HCT116 (cell line): ENCODE measurements at regions not wholly inside any gene's neighbourhood (a gene's known extent, or its start where the extent isn't known, plus 50 kb on each side); places are given as distances from the start of the nearest gene placed in this dataset.

Experiments
- ATAC-seq: fragments of 200-7000 bp; cut with Tn5 transposase; 2 replicates; pipeline ENCODE4 v1.9.1; 2020; ENCODE audit warnings: mild to moderate bottlenecking, moderate library complexity
- BruUV-seq: library from RNA; stranded (reverse); fragments of 400-500 nt; replicated peaks from 2 replicates; lab custom pipeline; 2021; lab: Mats Ljungman, UMichigan
- CTCF ChIA-PET: fragments of 300-600 bp; sonication (Branson Sonifier 250); formaldehyde crosslinking; loops from one replicate; lab custom pipeline; 2021; ENCODE audit warnings: antibody characterized with exemption; lab: Charles Lee
- POLR2A ChIA-PET: fragments of 300-600, 350-600 bp; sonication (Branson Sonifier 250); formaldehyde crosslinking; loops from one replicate; lab custom pipeline; 2021; ENCODE audit warnings: antibody characterized with exemption; lab: Charles Lee
- RAD21 ChIA-PET, 2 experiments: fragments of 300-600 bp; sonication (Branson Sonifier 250); formaldehyde crosslinking; loops; one replicate each; lab custom pipeline; 2023; ENCODE audit warnings: low total read pairs in 2 of 2; ENCODE audit not compliant: uncharacterized antibody in 2 of 2, unreplicated experiment in 2 of 2, low non-redundant PET in 1 of 2; lab: Charles Lee
- DNase-seq: peaks from one replicate; pipeline ENCODE4 v3.0.0-alpha.2; 2010; ENCODE audit warnings: low read depth, low spot score
- H2AFZ ChIP-seq: fragments of 200-600 bp; shearing (Covaris generic), sonication (generic); 2 replicates; pipeline ENCODE4 v1.6.1; 2017; ENCODE audit warnings: low read depth, mixed run types, mixed read lengths, antibody characterized with exemption, low read length; ENCODE audit not compliant: poor library complexity, severe bottlenecking
- H3K27ac ChIP-seq: 2 replicates; pipeline ENCODE4 v1.5.1; 2012; ENCODE audit warnings: low read depth, low read length
- H3K27me3 ChIP-seq: fragments of 200-600 bp; sonication (generic); 2 replicates; pipeline ENCODE4 v1.6.1; 2016; ENCODE audit warnings: mixed run types, low read length, mixed read lengths; ENCODE audit not compliant: insufficient read depth
- H3K36me3 ChIP-seq, 2 experiments: fragments of 200-500 bp in 1 of 2; fragments of 200-600 bp in 1 of 2; sonication (Bioruptor generic) in 1 of 2; sonication (generic) in 1 of 2; 2 replicates each; pipeline versions ENCODE4 v1.5.1 to v1.6.1; 2014 to 2016; ENCODE audit warnings: low read length in 2 of 2, inconsistent platforms in 1 of 2, mixed read lengths in 1 of 2, mixed run types in 1 of 2; ENCODE audit not compliant: insufficient read depth in 2 of 2, control insufficient read depth in 1 of 2
- H3K4me1 ChIP-seq, 2 experiments: fragments of 200-600 bp in 1 of 2; sonication (generic) in 1 of 2; 2 replicates each; pipeline versions ENCODE4 v1.5.1 to v1.6.1; 2012 to 2017; ENCODE audit warnings: low read length in 2 of 2, inconsistent platforms in 1 of 2, mild to moderate bottlenecking in 1 of 2, mixed read lengths in 1 of 2, mixed run types in 1 of 2, moderate library complexity in 1 of 2; ENCODE audit not compliant: insufficient read depth in 2 of 2, control insufficient read depth in 1 of 2
- H3K4me2 ChIP-seq: fragments of 200-600 bp; sonication (generic); 2 replicates; pipeline ENCODE4 v1.6.1; 2017; ENCODE audit warnings: mixed run types, low read length, mixed read lengths
- H3K4me3 ChIP-seq, 2 experiments: fragments of 200-600 bp in 1 of 2; sonication (generic) in 1 of 2; replicated peaks in 1 of 2; 2 replicates each; pipeline ENCODE4 v1.5.1; 2011 to 2016; ENCODE audit warnings: low read length in 2 of 2, control low read depth in 1 of 2, low read depth in 1 of 2, mild to moderate bottlenecking in 1 of 2, mixed read lengths in 1 of 2, mixed run types in 1 of 2
- H3K79me2 ChIP-seq: fragments of 200-600 bp; sonication (generic); 2 replicates; pipeline ENCODE4 v1.6.1; 2017; ENCODE audit warnings: mild to moderate bottlenecking, mixed run types, low read length, moderate library complexity, mixed read lengths; ENCODE audit not compliant: insufficient read depth
- H3K9ac ChIP-seq: fragments of 200-600 bp; sonication (generic); 2 replicates; pipeline ENCODE4 v1.6.1; 2016; ENCODE audit warnings: low read length, mixed read lengths
- H3K9me2 ChIP-seq: fragments of 200-600 bp; sonication (generic), shearing (Covaris generic); 2 replicates; pipeline ENCODE4 v1.6.1; 2017; ENCODE audit warnings: mixed run types, mild to moderate bottlenecking, moderate library complexity; ENCODE audit not compliant: insufficient read depth
- H3K9me3 ChIP-seq, 2 experiments: fragments of 200-500 bp in 1 of 2; fragments of 200-600 bp in 1 of 2; sonication (Bioruptor generic) in 1 of 2; sonication (generic) in 1 of 2; 2 replicates each; pipeline ENCODE4 v1.6.1; 2014 to 2017; ENCODE audit warnings: low read length in 2 of 2, mixed read lengths in 2 of 2, inconsistent platforms in 1 of 2, low read depth in 1 of 2, mild to moderate bottlenecking in 1 of 2, mixed run types in 1 of 2, moderate library complexity in 1 of 2; ENCODE audit not compliant: control insufficient read depth in 1 of 2, insufficient read depth in 1 of 2
- H4K20me1 ChIP-seq: fragments of 200-600 bp; sonication (generic), shearing (Covaris generic); 2 replicates; pipeline ENCODE4 v1.6.1; 2017; ENCODE audit warnings: mixed run types, mild to moderate bottlenecking, moderate library complexity; ENCODE audit not compliant: insufficient read depth
- CBX3 ChIP-seq: IDR thresholded peaks from 2 replicates; pipeline ENCODE4 v1.6.1; 2012; ENCODE audit warnings: low read depth
- CEBPB ChIP-seq: IDR thresholded peaks from 2 replicates; pipeline ENCODE4 v1.6.1; 2012; ENCODE audit warnings: low read depth
- EGR1 ChIP-seq: IDR thresholded peaks from 2 replicates; pipeline ENCODE4 v1.6.1; 2012; ENCODE audit warnings: low read depth
- ELF1 ChIP-seq: IDR thresholded peaks from 2 replicates; pipeline ENCODE4 v1.6.1; 2012; ENCODE audit warnings: low read depth, borderline replicate concordance
- EZH2 ChIP-seq: fragments of 200-600 bp; sonication (generic); IDR thresholded peaks from 2 replicates; pipeline ENCODE4 v1.6.1; 2017; ENCODE audit warnings: antibody characterized with exemption, mixed run types
- POLR2A ChIP-seq: IDR thresholded peaks from 2 replicates; pipeline ENCODE4 v1.7.0; 2011; ENCODE audit warnings: borderline replicate concordance; ENCODE audit not compliant: insufficient read depth, insufficient read length; ENCODE audit errors: extremely low read depth
- POLR2AphosphoS5 ChIP-seq: IDR thresholded peaks from 2 replicates; pipeline ENCODE4 v1.6.1; 2011; ENCODE audit warnings: mild to moderate bottlenecking, low read depth, low read length, moderate library complexity
- RAD21 ChIP-seq: IDR thresholded peaks from 2 replicates; pipeline ENCODE4 v1.6.1; 2012; ENCODE audit warnings: low read depth, mild to moderate bottlenecking
- TCF7L2 ChIP-seq: IDR thresholded peaks from 2 replicates; pipeline ENCODE4 v1.7.0; 2011; ENCODE audit warnings: borderline replicate concordance, inconsistent platforms; ENCODE audit not compliant: insufficient read depth, insufficient read length; ENCODE audit errors: extremely low read depth
- YY1 ChIP-seq: IDR thresholded peaks from 2 replicates; pipeline ENCODE4 v1.6.1; 2011; ENCODE audit warnings: low read length, low read depth, moderate library complexity, mild to moderate bottlenecking; ENCODE audit not compliant: insufficient replicate concordance; ENCODE audit errors: extremely low read depth
- ZFX ChIP-seq: fragments of 450-650 bp; IDR thresholded peaks from 2 replicates; pipeline ENCODE4 v1.6.1; 2017
- ZNF274 ChIP-seq: fragments of 200-500 bp; sonication (Bioruptor generic); IDR thresholded peaks from 2 replicates; pipeline ENCODE4 v1.6.1; 2014; ENCODE audit warnings: mild to moderate bottlenecking, low read depth, low read length, inconsistent platforms
- intact Hi-C: fragments of 100-400 bp; cut with micrococcal nuclease; formaldehyde crosslinking; loops from 2 replicates; pipeline ENCODE4 v1.10.0; 2022
- TF ChIP-seq, protein P1 (sequence below): IDR thresholded peaks from 2 replicates; pipeline ENCODE4 v1.6.1; 2012
- TF ChIP-seq, protein P2 (sequence below), 3 experiments: fragments of 200-600 bp in 1 of 3; sonication (generic) in 1 of 3; IDR thresholded peaks in 2 of 3; conservative IDR thresholded peaks in 1 of 3; 2 replicates each; pipeline ENCODE4 v1.5.1; 2012 to 2017; ENCODE audit warnings: low read depth in 2 of 3, low read length in 2 of 3, antibody characterized with exemption in 1 of 3, borderline replicate concordance in 1 of 3, control low read depth in 1 of 3, mild to moderate bottlenecking in 1 of 3, mixed read lengths in 1 of 3, mixed run types in 1 of 3, moderate library complexity in 1 of 3; ENCODE audit not compliant: insufficient read depth in 1 of 3
- TF ChIP-seq, protein P3 (sequence below): IDR thresholded peaks from 2 replicates; pipeline ENCODE4 v1.6.1; 2012
- TF ChIP-seq, protein P4 (sequence below): IDR thresholded peaks from 2 replicates; pipeline ENCODE4 v1.6.1; 2012; ENCODE audit warnings: low read depth

DNA sequence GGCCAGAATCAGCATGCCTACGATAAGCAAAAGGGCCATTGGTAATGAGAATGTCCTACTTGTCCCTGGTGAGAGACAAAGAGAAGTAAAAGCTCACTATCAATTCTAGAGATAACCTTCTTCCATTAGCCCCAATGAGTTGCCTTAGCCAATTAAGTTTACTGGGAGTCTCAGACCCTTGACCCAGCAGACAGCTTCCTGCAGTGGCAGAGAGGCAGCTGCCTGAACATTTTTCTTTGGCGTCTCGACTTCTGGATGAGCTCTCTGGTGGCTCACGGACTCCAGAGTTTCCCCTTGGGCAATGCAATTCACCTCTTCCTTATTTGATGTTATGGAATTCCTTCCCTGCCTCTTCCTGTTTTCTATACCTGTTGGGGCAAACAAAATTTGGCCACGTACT, 1034.4 kb downstream of the NAALADL2 start:
- no peaks in the 10 kb centered on the region for H3K36me3 ChIP-seq
- no peak overlapping the region for H2AFZ ChIP-seq
- ChIA-PET POLR2A (no interaction called here), CTCF (no interaction called here), RAD21 (no interaction called here)
- H3K27ac ChIP-seq: no peak overlapping the region
- TF ChIP-seq CEBPB: no peak
- TF ChIP-seq EZH2: no peak
- no peak for TF ChIP-seq POLR2AphosphoS5
- TF ChIP-seq POLR2A: no peak
- TF ChIP-seq YY1: no peak
- TF ChIP-seq RAD21: no peak
- no peak for TF ChIP-seq TCF7L2
- no peak for TF ChIP-seq EGR1
- TF ChIP-seq, protein P1, sequence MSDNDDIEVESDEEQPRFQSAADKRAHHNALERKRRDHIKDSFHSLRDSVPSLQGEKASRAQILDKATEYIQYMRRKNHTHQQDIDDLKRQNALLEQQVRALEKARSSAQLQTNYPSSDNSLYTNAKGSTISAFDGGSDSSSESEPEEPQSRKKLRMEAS: no peak
- no peaks in the 10 kb centered on the region for H3K27me3 ChIP-seq
- ATAC-seq (no peak), DNase-seq (no peak)
- H3K4me1 ChIP-seq: no peaks in the 10 kb centered on the region
- H3K9me2 ChIP-seq: peaks cover 3% of the 10 kb centered on the region; the same call in 1 of the 2 replicates
- H3K9ac ChIP-seq: no peak overlapping the region
- H3K9me3 ChIP-seq: no peaks in the 10 kb centered on the region
- H3K4me3 ChIP-seq: no peak overlapping the region
- no peaks in the 10 kb centered on the region for H3K79me2 ChIP-seq
- intact Hi-C loops: no loop called here
- H4K20me1 ChIP-seq: no peaks in the 10 kb centered on the region
- no TSS peak for BruUV-seq
- H3K4me2 ChIP-seq: no peak overlapping the region

DNA sequence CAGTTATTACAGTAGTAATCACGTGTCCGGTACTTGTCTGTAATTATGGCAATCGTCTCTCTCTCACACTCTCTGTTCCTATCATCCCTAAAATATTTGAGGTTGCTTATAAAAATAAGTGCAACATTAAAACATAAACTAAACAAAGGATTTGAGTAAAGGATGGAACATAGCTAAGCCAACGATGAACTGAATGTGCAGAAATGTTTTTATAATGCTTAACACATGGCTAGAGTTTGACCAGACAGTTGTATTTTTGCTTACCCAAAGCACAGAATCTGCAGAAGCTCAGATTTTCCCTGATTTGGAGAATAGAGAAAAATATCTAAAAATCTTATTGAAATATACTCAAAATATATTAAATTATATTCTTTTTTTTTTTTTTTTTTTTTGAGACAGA, 1030.9 kb downstream of the NAALADL2 start:
- no peak overlapping the region for H3K27ac ChIP-seq
- intact Hi-C loops: no loop called here
- no peak overlapping the region for H3K4me2 ChIP-seq
- no TSS peak for BruUV-seq
- ChIA-PET CTCF (no interaction called here), RAD21 (no interaction called here), POLR2A (interaction anchor here (0.7 kb wide), 1 partner anchor 29 kb away, joined by 3 read pairs; no protein-coding TSS in a partner anchor)
- no peaks in the 10 kb centered on the region for H3K36me3 ChIP-seq
- H3K79me2 ChIP-seq: no peaks in the 10 kb centered on the region
- DNase-seq (no peak), ATAC-seq (no peak)
- H3K4me3 ChIP-seq: no peak overlapping the region
- no peak overlapping the region for H2AFZ ChIP-seq
- no peak overlapping the region for H3K9ac ChIP-seq
- H3K9me3 ChIP-seq: no peaks in the 10 kb centered on the region
- H3K27me3 ChIP-seq: no peaks in the 10 kb centered on the region
- H3K4me1 ChIP-seq: no peaks in the 10 kb centered on the region
- no peaks in the 10 kb centered on the region for H4K20me1 ChIP-seq
- H3K9me2 ChIP-seq: peaks cover 3% of the 10 kb centered on the region; the same call in 1 of the 2 replicates
- TF ChIP-seq, protein P2, sequence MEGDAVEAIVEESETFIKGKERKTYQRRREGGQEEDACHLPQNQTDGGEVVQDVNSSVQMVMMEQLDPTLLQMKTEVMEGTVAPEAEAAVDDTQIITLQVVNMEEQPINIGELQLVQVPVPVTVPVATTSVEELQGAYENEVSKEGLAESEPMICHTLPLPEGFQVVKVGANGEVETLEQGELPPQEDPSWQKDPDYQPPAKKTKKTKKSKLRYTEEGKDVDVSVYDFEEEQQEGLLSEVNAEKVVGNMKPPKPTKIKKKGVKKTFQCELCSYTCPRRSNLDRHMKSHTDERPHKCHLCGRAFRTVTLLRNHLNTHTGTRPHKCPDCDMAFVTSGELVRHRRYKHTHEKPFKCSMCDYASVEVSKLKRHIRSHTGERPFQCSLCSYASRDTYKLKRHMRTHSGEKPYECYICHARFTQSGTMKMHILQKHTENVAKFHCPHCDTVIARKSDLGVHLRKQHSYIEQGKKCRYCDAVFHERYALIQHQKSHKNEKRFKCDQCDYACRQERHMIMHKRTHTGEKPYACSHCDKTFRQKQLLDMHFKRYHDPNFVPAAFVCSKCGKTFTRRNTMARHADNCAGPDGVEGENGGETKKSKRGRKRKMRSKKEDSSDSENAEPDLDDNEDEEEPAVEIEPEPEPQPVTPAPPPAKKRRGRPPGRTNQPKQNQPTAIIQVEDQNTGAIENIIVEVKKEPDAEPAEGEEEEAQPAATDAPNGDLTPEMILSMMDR (IDR thresholded peaks at IDR 0.05 in 2 of 3, conservative IDR thresholded peaks at IDR 0.05 in 1 of 3; ENCODE audit: borderline replicate concordance in 1 of 3, insufficient read depth in 1 of 3, low read depth in 2 of 3, low read length in 2 of 3): no peak
- TF ChIP-seq EGR1 (no peak), CBX3 (no peak), TCF7L2 (no peak), ZNF274 (no peak), ELF1 (no peak), ZFX (no peak)
- TF ChIP-seq, protein P3, sequence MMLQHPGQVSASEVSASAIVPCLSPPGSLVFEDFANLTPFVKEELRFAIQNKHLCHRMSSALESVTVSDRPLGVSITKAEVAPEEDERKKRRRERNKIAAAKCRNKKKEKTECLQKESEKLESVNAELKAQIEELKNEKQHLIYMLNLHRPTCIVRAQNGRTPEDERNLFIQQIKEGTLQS: no peak
- TF ChIP-seq, protein P4, sequence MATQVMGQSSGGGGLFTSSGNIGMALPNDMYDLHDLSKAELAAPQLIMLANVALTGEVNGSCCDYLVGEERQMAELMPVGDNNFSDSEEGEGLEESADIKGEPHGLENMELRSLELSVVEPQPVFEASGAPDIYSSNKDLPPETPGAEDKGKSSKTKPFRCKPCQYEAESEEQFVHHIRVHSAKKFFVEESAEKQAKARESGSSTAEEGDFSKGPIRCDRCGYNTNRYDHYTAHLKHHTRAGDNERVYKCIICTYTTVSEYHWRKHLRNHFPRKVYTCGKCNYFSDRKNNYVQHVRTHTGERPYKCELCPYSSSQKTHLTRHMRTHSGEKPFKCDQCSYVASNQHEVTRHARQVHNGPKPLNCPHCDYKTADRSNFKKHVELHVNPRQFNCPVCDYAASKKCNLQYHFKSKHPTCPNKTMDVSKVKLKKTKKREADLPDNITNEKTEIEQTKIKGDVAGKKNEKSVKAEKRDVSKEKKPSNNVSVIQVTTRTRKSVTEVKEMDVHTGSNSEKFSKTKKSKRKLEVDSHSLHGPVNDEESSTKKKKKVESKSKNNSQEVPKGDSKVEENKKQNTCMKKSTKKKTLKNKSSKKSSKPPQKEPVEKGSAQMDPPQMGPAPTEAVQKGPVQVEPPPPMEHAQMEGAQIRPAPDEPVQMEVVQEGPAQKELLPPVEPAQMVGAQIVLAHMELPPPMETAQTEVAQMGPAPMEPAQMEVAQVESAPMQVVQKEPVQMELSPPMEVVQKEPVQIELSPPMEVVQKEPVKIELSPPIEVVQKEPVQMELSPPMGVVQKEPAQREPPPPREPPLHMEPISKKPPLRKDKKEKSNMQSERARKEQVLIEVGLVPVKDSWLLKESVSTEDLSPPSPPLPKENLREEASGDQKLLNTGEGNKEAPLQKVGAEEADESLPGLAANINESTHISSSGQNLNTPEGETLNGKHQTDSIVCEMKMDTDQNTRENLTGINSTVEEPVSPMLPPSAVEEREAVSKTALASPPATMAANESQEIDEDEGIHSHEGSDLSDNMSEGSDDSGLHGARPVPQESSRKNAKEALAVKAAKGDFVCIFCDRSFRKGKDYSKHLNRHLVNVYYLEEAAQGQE: no peak
